Dermis blood vessel endothelial cell (primary cell): ENCODE measurements at regions not wholly inside any gene's neighbourhood (a gene's known extent, or its start where the extent isn't known, plus 50 kb on each side); places are given as distances from the start of the nearest gene placed in this dataset.
"Not testable (repeated sequence)": the region's sequence is repeated elsewhere in the genome, so short reads cannot be mapped to it uniquely, and the experiment has no call there.

Experiments
- DNase-seq: peaks from one replicate; pipeline ENCODE4 v3.0.0; 2010

GRCh38 chr5:13640270-13640669 is 304.2 kb downstream of the DNAH5 start:
- DNase-seq, result no peak

- DNase-seq, result no peak
Observed at GRCh38 chr5:13632676-13633075, 311.8 kb downstream of the DNAH5 start.

GRCh38 chr5:13629218-13629617 is 315.3 kb downstream of the DNAH5 start:
- DNase-seq, result no peak

GRCh38 chr5:13627673-13628454 is 316.6 kb downstream of the DNAH5 start:
- no peak for DNase-seq

- DNase-seq, result no peak
Observed at GRCh38 chr5:13625616-13626198, 318.8 kb downstream of the DNAH5 start.

- no peak for DNase-seq
Observed at GRCh38 chr5:13624283-13625074, 320.0 kb downstream of the DNAH5 start.

GRCh38 chr5:13613621-13614020 is 330.9 kb downstream of the DNAH5 start:
- DNase-seq, result no peak

GRCh38 chr5:13611604-13612003 is 332.9 kb downstream of the DNAH5 start:
- DNase-seq, result no peak

GRCh38 chr5:13609504-13609903 is 335.0 kb downstream of the DNAH5 start:
- no peak for DNase-seq

GRCh38 chr5:13606051-13606450 is 338.4 kb downstream of the DNAH5 start:
- no peak for DNase-seq

- no peak for DNase-seq
Observed at GRCh38 chr5:13601112-13601511, 343.4 kb downstream of the DNAH5 start.

- DNase-seq, result no peak
Observed at GRCh38 chr5:13595978-13596377, 348.5 kb downstream of the DNAH5 start.

- DNase-seq, result peak; percentile 71
Observed at GRCh38 chr5:13591621-13592020, 352.9 kb downstream of the DNAH5 start.

- DNase-seq, result no peak
Observed at GRCh38 chr5:13585324-13585723, 359.2 kb downstream of the DNAH5 start.

GRCh38 chr5:13581914-13582313 is 362.6 kb downstream of the DNAH5 start:
- no peak for DNase-seq

GRCh38 chr5:13581132-13581531 is 363.4 kb downstream of the DNAH5 start:
- DNase-seq, result no peak

- DNase-seq, result no peak
Observed at GRCh38 chr5:13580058-13580457, 364.4 kb downstream of the DNAH5 start.

- not testable (repeated sequence) for DNase-seq
Observed at GRCh38 chr5:13579091-13579490, 365.4 kb downstream of the DNAH5 start.

GRCh38 chr5:13578311-13579039 is 366.0 kb downstream of the DNAH5 start:
- DNase-seq, result not testable (repeated sequence)

GRCh38 chr5:13574574-13574973 is 369.9 kb downstream of the DNAH5 start:
- DNase-seq, result no peak

GRCh38 chr5:13572163-13572562 is 372.3 kb downstream of the DNAH5 start:
- DNase-seq, result no peak

- DNase-seq, result no peak
Observed at GRCh38 chr5:13569090-13569715, 375.3 kb downstream of the DNAH5 start.
